NCI-H345 treated with DMSO at 0.1 percent for 48 hours (cell line): ENCODE measurements at regions not wholly inside any gene's neighbourhood (a gene's known extent, or its start where the extent isn't known, plus 50 kb on each side); places are given as distances from the start of the nearest gene placed in this dataset.

Experiments used
- DNase-seq: peaks from one replicate; lab custom pipeline; 2025; ENCODE audit not compliant: unreplicated experiment; lab: John Stamatoyannopoulos, UW

GRCh38 chr3:5791558-5791957 is 604.1 kb downstream of the EDEM1 start:
- DNase-seq, result no peak

GRCh38 chr3:5796541-5796940 is 609.0 kb downstream of the EDEM1 start:
- no peak for DNase-seq

- DNase-seq, result no peak
Measured at GRCh38 chr3:5798809-5799208, 611.3 kb downstream of the EDEM1 start.

GRCh38 chr3:5799398-5799797 is 611.9 kb downstream of the EDEM1 start:
- no peak for DNase-seq

- no peak for DNase-seq
Measured at GRCh38 chr3:5800965-5801364, 613.5 kb downstream of the EDEM1 start.

- no peak for DNase-seq
Measured at GRCh38 chr3:5806192-5806591, 618.7 kb downstream of the EDEM1 start.

- no peak for DNase-seq
Measured at GRCh38 chr3:5809586-5810246, 622.2 kb downstream of the EDEM1 start.

- DNase-seq, result no peak
Measured at GRCh38 chr3:5811016-5811415, 623.5 kb downstream of the EDEM1 start.

GRCh38 chr3:5813521-5813920 is 626.0 kb downstream of the EDEM1 start:
- no peak for DNase-seq

GRCh38 chr3:5822843-5823242 is 635.3 kb downstream of the EDEM1 start:
- DNase-seq, result no peak

- no peak for DNase-seq
Measured at GRCh38 chr3:5826467-5826866, 639.0 kb downstream of the EDEM1 start.

GRCh38 chr3:5828251-5828650 is 640.7 kb downstream of the EDEM1 start:
- no peak for DNase-seq

- DNase-seq, result no peak
Measured at GRCh38 chr3:5840056-5840455, 652.5 kb downstream of the EDEM1 start.

- no peak for DNase-seq
Measured at GRCh38 chr3:5841599-5841998, 654.1 kb downstream of the EDEM1 start.

- DNase-seq, result no peak
Measured at GRCh38 chr3:5846261-5846660, 658.8 kb downstream of the EDEM1 start.

- DNase-seq, result no peak
Measured at GRCh38 chr3:5861151-5861550, 673.6 kb downstream of the EDEM1 start.

- DNase-seq, result no peak
Measured at GRCh38 chr3:5874931-5875341, 687.4 kb downstream of the EDEM1 start.

GRCh38 chr3:5888851-5889250 is 701.3 kb downstream of the EDEM1 start:
- no peak for DNase-seq

- no peak for DNase-seq
Measured at GRCh38 chr3:5889374-5889773, 701.9 kb downstream of the EDEM1 start.

GRCh38 chr3:5891711-5892110 is 704.2 kb downstream of the EDEM1 start:
- DNase-seq, result no peak

GRCh38 chr3:5898106-5898505 is 710.6 kb downstream of the EDEM1 start:
- no peak for DNase-seq

GRCh38 chr3:5899014-5899761 is 711.7 kb downstream of the EDEM1 start:
- no peak for DNase-seq

GRCh38 chr3:5917932-5918331 is 730.4 kb downstream of the EDEM1 start:
- no peak for DNase-seq
